Medulla oblongata (tissue), 1 donor: ENCODE measurements at regions not wholly inside any gene's neighbourhood (a gene's known extent, or its start where the extent isn't known, plus 50 kb on each side); places are given as distances from the start of the nearest gene placed in this dataset.
A peak's percentile ranks its signal among the peaks of the same experiment; 100 is the strongest.
"Not testable (repeated sequence)": the region's sequence is repeated elsewhere in the genome, so short reads cannot be mapped to it uniquely, and the experiment has no call there.

Source experiments
- DNase-seq: peaks from one replicate; pipeline ENCODE4 v3.0.0-alpha.2; 2015; ENCODE audit errors: extremely low spot score

DNA sequence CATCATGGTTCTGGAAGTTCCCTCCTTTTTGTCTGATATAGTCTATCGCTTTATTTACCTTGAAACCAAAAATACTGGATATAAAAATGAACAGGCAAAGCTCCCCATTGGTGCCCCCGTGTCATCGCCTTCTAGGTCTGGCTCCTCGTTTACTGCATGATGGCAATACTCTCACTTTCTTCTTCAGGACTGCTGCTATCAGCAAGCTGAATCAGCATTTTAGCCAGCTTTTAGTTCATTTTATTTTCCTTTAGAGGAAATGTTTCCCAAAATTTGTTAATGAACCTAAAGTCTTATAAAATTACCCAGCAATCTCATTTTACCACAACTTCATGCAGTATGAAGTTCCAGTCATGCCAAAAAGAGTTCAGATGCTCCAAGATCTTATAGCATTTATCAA lies 80.5 kb downstream of the ZIC3 start:
- no peak for DNase-seq

DNA sequence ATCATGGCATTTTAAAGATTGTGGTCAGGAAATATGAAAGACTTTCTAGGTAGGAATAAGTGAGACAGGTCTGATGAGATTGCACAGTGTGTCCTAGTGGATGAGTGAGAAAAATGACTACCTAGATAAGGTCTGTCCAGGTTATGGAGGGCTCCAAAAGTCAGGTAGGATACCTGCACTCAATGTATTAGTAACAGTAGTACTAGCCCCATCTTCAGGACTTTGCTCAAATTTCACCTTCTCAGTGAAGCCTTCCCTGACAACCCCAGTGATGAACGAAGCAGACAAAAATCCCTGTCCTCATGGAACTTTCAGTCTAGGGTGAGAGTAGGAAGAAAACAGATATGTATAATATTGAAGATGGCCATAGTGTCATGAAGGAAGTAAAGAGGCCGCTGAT lies 85.7 kb downstream of the ZIC3 start:
- DNase-seq, result no peak

DNA sequence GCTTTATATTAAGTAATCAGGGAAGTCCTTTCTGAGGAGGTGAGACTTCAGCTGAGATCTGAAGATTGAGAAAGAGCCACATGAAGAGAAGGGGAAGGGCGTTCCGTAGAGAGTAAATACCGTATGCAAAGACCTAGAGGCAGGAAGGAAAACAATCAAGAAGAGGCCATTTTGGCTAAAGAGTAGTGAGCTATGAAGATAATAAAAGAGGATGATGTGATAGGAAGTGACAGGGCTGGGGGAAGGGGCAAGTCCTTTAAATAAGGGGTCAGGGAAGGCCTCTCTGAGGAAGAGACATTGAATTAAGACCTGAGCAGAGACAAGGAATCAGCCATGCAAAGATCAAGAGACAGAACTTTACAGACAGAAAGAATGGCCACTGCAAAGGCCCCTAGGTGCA lies 86.2 kb downstream of the ZIC3 start:
- DNase-seq, result no peak

DNA sequence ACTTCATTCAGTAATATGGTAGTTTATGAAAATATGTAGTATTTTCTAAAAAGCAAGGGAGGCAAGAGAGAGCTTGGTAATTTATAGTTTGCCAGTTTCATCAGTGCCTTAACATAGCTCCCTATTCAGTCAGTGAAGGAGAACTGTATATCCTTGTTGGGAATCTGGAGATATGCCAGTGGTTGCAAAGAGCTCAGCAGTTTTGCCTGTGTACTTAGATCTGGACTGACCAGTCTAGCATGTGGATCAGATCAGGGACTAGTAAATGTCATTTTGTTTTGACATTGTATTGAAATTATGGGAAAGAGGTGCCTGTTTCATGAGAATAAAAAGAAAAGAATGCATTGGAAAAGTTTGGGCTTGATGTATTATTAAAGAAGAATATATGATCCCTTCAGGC lies 88.6 kb downstream of the ZIC3 start:
- DNase-seq, result peak; percentile 2

DNA sequence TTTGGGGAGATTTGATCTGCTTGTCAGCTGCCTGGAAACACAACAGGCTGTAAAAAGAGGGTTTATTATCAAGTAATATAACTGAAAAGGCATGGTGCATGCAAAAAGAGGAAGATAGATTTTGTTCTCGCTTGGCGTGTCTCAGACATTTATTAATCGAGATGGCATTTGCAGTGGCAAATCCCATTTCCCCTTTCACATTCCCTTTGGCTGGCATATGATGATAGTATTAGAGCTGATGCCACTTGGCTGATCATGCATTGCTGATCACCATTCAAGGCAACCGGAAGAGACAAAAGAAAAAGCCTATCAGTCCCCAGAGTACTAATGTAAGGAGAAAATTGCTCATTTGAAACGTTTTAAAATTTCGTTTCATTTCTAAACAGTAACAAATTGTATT lies 101.8 kb downstream of the ZIC3 start:
- no peak for DNase-seq

DNA sequence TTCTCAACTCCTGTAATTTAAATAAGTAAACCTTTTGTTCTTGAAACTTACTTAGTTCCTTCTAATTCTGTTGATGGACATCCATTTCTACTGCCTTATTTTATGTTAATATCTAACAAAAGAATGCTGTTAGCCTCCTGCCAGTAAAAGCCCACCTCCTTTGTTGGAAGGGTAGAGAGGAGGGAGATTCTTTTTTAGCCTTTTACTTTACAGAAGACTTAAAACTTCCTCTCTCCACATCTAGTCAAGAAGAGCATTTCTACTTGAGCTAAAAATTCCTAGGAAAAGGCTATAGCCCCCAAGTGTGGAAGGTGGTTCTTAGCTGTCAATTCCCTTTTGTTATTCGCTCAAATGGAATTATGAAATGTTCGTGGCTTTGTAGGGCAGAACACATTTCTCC lies 118.7 kb downstream of the ZIC3 start:
- DNase-seq, result no peak

DNA sequence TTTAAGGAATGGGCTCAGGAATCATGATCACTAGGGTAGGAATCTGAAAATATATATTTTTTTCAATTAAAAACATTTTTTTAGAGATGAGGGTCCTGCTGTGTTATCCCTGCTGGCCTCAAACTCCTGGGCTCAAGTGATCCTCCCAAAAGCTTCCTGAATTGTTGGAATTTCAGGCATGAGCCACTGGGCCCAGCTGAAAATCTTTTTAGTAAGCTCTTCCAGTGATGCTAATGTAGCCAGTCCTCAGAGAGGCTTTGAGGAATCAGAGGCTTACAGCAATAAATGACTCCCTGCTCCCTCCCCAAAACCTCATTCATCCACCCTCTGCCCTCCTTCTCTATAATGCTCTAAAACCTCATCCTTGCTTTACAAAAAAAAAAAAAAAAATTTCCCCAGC lies 129.5 kb downstream of the ZIC3 start:
- no peak for DNase-seq

DNA sequence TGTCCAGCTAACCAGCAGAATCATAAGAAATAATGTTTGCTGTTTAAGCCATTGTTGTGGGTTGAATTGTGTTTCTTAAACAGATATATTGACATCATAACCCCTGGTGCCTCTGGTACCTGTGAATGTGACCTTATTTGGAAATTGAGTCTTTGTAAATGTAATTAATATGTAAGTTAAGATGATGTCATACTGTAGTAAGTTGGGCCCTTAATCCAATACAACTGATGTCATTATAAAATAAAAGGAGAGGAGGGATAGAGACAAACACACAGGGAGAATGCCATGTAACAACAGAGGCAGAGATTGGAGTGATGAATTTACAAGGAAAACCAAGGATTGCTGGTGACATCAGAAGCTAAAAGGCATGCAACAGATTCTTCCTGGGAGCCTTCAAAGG lies 141.4 kb downstream of the ZIC3 start:
- DNase-seq, result no peak

DNA sequence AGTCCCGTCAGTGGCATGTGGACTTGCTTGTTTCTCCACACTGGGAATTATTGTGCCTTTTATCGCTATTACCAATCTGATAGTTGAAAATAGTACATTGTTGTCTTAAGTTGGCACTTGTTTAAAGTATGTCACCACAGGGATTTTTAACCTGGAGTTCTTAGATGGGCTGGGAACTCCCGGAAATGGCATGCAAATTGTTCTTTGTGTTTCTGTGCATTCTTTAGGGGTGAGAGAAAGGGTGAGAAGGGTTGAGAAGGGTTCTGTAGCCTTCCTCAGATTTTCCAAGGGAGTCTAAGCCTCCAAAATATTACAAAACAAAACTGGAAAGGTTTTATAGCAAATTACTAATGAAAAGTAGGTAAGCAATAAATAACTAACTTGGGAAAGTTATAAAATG lies 176.9 kb downstream of the ZIC3 start:
- no peak for DNase-seq

DNA sequence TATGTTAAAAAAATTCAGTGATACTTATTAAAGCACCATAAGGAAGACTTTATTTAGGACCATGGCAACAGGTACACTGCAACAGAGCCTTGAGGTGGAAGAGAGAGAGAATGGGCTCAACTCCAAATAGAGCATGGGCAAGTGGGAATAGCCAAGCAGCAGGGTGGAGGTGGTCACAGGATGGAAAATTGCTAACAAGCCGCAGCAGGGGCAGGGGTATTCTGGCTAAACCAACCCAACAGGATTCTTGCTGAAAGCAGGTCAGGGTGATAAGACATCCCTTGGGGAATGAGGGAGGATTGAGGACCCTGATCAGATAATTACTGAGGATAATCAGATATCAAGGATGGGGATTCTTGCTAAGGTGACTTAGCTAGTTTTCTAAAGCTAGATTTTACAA lies 177.5 kb downstream of the ZIC3 start:
- DNase-seq, result no peak

DNA sequence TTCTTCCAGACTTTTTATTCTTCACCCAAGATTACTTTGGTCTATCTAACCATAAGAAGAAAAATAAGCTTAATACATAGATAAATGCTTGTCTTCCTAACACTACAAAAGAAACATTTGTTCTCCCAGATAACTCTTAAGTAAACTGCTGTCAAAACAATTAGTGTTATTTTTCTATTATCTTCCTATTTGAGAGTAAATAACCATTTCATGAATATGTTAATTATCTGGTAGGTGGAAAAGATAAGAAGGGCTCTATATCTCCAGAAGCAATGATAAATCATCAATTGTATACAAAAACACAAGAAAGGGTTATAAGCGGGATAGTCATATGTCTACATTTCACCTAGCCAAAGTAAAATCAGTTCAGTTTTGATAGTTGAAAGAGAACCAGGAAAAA lies 180.4 kb downstream of the ZIC3 start:
- DNase-seq, result no peak

DNA sequence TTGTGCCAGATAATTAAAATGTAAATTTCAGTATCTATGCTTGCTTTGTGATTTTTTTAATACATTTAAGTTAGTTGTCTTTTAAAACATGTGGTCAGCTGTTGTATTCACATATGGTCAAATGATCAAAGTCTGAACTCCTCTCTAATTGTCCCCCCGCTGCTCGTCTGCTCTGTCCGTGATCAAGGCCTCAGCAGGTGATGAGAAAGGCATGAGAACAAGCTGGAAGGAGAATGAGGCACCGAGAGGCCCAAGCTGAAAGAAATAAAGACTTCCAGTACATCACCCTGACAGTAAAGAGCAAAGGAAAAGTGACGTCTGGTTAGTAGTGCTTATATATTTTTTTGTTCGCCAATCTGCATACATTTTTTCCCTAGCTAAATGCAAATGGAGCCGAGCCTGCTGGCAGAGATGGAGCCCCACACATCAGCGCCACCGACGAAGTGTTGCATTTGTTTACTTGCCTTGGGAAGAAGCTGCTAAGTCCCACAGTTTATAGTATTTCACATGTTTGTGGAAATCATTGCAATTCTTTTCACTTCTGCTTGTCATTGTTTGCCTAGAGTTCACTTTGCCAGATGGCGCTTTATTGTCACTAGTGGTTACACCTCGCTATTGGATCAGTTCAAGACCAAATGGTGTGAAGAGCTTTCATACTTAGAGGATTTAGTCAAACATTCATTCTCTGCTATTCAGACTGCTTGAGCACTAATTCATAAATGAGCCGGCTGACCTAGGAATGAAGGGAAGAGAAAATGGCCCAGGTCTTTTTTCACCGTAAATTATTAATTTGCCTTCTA lies 181.5 kb downstream of the ZIC3 start:
- no peak for DNase-seq

DNA sequence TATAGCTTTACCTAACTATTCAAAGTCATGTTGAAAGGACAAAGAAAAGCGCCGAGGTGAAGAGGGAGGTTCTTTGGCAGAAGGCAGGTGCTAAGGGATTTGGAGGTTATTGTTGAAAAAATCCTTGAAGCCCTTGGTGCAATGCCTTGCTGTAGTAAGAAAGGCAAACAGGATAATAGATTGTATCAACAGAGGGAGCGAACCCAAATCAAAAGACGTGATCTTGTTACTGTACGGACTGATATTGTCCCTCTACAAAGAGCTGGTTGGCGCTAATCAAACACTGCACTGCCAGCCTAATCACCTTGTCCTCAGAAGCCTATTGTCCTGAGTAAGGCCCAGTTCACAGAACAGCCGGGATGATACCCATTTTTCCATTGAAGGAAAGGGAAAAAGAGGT lies 182.9 kb downstream of the ZIC3 start:
- DNase-seq, result no peak

DNA sequence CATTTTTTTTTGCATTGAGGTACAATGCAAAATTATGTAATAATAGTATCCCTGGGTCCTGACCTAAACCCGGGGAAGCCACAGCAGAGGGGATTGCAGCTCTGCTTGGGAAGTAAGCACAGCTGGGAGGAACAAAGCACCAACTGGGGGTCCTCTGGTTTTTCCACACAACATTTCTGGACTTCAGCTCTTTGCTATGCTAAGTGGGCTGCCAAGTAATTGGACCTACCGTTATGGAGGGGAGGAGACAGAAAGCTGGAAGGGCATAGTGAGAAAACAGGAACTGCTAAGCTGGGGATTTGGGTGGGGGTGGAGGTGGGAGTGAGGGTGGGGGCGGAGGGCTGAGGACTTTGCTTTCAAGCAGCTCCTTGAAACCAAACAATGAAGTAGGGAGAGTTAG lies 183.3 kb downstream of the ZIC3 start:
- no peak for DNase-seq

DNA sequence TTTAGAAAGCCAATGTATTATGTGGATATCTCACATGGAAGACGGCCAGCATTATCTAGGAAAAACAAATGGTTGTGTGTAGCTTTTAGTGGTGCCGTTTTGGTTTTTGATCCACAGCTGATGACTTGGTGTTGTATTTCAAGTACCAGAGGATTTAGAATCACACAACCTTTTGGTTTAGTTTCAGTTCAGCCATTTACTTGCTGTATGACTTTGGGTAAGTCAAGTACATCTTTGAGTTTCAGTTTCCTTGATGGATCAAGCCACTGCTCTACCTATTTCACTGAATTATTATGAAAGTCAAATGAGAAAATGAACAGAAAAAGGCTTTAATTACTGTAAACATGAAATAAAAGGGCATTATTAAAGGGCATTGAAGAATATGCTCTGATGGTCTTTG lies 205.6 kb downstream of the ZIC3 start:
- no peak for DNase-seq

DNA sequence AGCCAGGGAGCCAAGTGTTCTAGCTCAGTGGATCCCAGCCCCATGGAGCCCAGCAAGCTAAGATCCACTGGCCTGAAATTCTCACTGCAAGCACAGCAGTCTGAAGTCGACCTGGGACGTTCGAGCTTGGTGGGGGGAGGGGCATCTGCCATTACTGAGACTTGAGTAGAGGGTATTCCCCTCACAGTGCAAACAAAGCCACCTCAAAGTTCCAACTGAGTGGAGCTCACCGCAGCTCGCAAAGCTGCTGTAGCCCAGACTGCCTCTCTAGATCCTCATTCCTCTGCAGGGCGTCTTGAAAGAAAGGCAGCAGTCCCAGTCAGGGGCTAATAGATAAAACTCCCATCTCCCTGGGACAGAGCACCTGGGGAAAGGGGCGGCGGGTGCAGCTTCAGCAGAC lies 226.3 kb downstream of the ZIC3 start:
- DNase-seq, result no peak

DNA sequence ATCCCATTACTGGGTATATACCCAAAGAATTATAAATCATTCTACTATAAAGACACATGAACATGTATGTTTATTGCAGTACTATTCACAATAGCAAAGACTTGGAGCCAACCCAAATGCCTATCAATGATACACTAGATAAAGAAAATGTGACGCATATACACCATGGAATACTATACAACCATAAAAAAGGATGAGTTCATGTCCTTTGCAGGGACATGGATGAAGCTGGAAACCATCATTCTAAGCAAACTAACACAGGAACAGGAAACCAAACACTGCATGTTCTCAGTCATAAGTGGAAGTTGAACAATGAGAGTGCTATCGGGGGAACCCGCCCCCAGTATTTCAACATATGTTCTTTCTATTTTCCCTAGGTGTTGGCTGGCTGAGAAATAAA lies 232.0 kb downstream of the ZIC3 start:
- DNase-seq, result not testable (repeated sequence)

DNA sequence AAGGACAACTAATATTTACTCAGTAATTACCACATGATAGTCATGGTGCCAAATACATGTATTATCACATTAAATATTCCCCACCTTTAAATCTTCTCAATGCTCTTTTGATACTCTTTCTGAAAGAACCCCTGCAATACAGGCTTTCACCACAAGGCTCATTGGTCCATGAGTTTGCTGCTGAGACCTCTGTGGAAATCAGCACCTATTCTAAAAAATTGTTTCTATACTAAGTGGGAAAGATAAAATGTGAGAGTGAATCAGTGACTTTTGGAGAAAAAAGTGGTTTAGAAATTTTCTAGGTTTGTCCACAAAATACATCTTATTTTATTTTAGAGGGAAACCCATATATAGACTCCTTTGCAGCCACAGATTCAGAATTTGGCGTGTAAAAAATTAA lies 257.3 kb downstream of the ZIC3 start:
- no peak for DNase-seq

DNA sequence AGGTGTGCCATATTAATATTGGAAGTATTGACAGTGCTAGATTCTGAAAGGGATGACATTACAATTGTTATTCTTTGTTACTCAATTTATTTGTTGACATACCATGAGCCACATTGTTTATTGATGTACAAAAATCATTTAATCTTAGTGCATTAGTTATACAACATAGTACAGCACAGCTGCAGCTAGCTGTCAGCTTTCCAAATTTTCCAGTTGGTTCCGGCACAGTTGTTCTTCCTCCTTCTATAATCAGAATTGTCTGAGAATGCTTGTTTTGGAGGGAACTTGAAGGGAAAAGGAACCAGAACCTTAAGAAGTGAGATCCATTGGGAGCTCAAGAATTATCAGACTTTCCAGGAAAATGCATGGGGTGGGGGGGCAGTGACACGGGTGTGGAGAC lies 281.4 kb downstream of the ZIC3 start:
- DNase-seq, result no peak

DNA sequence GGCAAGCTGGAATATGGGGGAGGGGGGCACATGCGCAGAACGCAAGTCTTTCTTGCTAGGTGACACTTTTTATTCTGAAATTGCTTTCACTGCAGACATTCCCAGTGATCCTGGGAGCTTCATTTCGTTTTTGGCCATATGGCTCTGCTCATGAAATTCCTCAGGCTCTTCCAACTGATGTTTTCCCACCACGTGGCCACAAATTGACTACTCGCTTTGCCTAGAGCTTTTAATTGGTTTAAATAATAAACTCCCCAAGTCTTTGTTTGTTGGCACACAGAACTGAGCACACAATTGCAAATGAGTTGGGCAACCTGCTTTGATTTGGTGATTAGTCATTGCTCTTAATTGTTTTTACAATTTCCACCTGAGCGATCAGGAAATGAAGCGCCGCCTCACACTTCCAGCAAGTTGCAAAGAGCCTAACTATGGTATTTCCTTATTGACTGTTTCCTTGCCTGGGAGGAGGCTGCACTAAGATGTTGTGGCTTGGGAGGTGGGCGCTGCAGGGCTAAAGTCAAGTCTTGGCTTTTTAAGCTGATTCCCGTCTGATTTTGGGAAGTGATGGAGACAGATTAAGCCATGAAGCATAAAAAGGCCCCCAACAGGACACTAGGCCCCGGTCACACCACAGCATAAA lies 282.5 kb downstream of the ZIC3 start:
- no peak for DNase-seq

DNA sequence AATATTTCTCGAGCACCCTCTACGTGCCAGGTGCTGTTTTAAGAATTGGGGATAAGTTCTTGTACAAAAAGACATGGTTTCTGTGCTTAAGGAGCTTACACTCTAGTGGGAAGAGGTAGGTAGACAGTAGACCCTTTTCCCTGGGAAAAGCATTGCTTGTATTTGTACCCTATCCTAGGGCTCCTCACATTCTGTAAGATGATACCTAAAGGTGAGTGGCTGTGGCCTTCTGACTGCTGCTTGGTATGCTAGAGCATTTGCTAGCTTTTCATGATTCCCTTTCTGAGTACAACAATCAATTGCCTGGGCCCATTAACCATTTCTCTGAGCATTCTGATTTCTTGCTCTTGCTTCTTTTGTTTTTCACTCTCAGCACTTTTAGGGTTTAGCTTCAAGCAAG lies 286.6 kb downstream of the ZIC3 start:
- no peak for DNase-seq

DNA sequence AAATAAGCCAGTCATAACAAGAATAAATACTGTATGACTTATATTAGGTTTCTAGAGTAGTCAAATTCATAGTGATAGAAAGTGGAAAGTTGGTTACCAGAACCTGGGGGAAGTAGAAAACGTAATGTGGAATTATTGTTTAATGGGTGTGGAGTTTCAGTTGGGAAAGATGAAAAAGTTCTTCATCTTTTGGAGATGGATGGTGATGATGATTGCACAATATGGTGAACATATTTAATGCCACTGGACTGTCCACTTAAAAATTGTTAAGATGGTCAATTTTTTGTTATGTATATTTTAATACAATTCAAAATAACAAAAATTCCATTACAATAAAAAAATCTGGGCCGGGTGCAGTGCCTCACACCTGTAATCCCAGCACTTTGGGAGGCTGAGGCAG lies 289.6 kb downstream of the ZIC3 start:
- no peak for DNase-seq

DNA sequence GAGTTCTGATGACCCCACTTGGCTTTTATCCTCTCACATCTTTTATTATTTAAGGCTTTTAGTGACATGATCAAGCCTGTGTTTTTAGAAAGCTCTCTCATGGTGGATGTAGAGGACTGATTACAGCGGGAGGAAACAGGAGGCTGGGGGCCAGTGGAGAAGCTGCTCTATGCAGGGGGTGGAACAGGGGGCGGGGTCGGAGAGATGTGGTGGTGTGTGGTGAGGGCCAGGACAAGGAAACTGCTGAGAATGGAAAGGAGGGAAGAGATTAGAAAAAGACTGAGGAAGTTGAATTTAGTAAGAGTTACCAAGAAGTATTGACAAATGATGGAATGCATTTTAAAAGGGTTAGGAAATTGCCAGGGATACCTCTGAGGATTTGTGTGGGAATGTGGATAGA lies 292.2 kb downstream of the ZIC3 start:
- no peak for DNase-seq

DNA sequence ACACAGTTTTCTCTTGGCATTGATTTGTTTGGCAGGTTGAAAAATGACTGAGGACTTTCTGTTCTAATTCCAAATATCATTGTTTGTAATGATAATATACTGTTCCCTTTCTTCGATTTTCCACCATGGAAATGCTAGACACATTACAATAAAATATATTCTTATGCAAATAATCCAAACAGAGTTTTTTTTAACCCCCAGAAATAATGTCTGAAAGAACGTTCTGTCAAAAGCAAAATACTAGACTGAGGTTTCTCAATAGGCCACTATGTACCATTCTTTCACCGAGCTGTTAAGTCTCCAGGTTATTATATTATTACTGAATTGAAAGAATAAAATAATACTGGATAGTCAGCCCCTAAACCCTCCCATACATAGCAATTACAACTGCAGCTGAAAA lies 312.5 kb downstream of the ZIC3 start:
- no peak for DNase-seq
